GM23248 (cell line): ENCODE measurements at regions not wholly inside any gene's neighbourhood (a gene's known extent, or its start where the extent isn't known, plus 50 kb on each side); places are given as distances from the start of the nearest gene placed in this dataset.

Experiments used
- EZH2 ChIP-seq: fragments of 200-600 bp; sonication (generic); IDR thresholded peaks from 2 replicates; pipeline ENCODE4 v1.6.1; 2018; ENCODE audit warnings: antibody characterized with exemption, mild to moderate bottlenecking; ENCODE audit not compliant: insufficient read depth, poor library complexity, severe bottlenecking
- EZH2phosphoT487 ChIP-seq: fragments of 200-600 bp; sonication (generic); IDR thresholded peaks from 2 replicates; pipeline ENCODE4 v1.6.1; 2018; ENCODE audit warnings: antibody characterized with exemption, moderate library complexity, mild to moderate bottlenecking, low read depth; ENCODE audit not compliant: insufficient read depth

- no peak for TF ChIP-seq EZH2phosphoT487
- TF ChIP-seq EZH2: no peak
Measured at GRCh38 chr1:29849038-29849750, 612.9 kb downstream of the PTPRU start.
